ENCODE measurements at regions not wholly inside any gene's neighbourhood (a gene's known extent, or its start where the extent isn't known, plus 50 kb on each side); places are given as distances from the start of the nearest gene placed in this dataset.

DNA sequence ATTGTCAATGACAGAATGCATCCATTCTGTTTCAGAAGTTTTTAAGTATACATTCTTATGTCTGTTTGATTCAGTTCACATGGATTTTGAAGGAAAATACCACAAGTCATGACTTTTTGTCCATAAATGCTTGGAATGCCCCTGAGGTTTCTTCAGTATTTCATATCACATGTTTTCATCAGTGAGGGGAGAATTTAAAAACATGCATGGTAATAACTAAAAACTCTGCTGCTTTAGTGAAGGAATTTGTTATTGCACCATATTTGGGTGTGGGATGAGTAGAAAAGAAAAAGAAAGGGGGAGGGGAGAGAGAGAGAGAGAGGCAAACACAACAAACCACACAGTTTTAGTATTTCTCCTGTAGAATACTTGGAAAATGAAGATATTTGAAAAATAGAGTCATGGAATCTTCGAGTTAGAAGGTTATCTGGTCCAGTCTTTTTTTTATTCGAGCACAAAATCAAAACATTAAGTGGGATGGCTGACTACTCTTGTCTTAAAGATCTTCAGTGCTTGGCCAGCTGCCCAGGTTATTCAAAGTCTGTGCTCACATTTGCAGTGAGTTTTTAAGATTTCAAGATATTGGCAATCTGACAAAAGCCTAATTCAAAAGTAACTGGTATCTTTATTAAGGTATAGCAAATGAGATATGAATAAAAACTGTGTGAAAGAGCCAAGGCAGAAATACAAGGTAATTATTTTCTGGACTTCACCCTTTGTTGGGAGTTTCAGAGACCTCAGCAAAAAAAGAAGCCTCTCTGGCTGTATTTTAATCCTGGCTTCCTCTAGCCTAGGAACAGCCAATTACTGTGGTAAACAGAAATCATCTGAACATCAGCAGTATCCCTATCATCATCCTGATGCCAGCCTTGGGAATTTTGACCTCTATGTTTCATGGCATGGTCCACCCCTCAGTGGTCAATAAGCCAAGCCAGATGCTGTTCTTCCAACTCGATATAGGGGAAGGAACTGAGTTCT lies 687.9 kb upstream of the CITED2 start:
- no peak for DNase-seq (ENCODE audit: low read depth)

DNA sequence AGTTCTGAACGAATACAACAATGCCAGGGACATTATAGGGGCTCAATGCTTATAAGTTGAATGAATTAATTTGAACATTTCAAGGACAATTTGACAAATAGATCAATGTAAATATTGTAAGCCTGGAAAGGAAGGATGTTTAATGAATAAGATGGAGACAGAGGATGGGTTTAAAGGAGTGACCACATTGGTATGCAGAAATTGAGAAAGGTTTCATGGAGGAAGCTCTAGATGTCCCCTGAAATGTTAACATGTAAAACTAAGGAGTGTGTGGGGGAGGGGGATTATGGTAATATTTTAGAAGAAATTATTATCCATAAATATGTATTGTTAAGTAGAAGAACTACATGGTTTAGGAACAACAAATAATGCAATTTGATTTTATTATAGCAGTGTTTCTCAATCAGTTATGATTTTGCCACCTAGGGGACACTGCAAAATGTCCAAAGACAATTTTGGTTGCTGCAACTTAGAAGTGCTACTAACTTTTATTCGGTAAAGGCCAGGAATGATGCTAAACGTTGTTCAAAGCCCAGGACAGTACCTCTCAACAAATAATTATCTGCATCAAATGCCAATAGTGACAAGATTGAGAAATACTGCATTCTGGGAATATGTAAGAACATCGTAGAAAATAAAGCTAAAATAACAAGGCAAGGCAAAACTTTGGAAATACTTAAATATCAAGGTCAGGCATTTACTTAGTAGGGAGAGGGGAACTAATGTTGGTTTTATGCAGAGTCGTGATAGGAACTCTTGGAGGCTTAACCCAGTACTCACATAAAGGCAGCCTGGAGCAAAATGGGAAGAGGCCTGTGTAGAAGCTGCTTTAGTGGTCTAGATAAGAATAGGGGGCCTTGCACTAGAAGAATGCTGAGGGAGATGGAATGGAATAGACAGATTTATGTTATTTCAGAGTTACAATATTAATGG lies 686.9 kb upstream of the CITED2 start:
- no peak for DNase-seq (ENCODE audit: low read depth)

DNA sequence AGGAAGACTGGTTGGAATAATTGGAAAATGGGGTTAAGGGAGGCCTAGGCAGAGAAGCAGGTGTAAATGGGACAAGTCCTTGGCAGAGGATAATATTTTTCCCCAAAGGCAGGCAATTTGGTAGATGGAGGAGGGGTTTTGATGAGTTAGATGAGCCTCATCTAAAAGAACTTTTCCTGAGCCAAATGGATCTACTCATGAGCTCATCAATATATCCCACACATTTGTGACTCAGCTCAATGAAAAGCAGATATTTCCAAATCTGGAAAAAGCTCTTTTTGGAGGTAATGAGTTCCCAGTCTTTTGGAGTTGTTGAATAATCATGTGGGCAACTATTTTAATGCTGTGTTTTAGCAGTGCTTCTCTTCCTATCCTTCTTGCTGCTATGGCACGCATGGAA lies 685.5 kb upstream of the CITED2 start:
- DNase-seq (ENCODE audit: low read depth): no peak

DNA sequence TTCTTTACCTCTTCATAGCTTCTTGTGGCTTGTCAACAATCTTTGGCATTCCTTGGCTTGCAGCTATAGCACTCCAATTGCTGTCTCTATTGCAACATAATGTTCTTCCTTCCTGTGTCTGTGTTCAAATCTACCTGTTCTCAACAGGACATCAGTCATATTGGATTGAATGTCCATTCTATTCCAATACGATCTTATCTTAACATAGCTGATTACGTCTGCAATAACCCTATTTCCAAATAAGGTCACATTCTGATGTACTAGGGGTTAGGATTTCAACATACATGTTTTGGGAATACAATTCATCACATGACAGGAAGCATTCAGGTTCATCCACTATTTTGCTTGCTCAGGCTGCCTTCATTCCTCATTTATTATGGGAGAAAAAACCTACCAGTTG lies 684.4 kb upstream of the CITED2 start:
- no peak for DNase-seq (ENCODE audit: low read depth)

DNA sequence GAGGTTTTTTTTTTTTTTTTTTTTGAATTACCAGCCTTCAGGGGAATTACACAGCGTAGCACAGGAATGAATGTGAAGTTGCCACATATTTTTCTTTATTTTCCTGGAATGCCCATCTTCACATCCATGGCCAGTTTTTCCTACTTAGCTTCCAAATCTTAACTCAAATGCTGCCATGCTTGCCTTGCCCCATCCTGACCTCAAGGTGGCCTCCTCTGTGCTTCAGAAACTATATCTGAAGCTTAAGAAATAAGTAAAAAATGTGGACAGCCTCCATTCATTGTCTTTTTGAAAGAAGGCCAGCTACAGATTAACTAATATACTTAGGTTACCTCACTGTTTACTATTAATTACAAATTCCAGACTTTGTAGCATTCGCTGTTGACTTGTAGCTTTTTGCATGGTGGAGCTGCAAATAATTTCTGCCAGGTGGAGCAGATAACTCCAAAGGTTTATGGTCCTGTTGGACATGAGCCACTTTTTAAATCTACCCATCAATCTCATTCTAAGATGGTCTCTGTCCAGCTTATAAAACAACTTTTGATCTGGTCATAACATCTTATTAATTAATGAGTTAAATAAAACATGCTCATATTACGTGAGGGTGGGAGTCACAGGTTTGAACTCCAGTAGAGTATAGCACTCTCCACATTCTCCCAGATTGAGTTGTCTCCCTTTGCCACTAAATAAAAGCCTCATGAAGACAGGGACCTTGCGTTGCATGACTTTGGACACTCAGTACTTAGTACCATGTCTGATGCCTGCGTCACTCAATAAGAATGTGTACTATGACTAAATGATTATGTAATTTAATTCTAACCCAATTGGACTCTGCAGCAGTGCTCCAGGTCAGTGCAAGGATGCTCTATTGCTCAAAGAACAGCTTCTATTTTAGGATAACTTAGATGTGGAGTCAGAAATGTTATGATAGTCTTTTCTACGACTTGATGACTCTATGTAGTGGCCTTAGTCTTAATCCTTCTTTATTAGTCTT lies 678.6 kb upstream of the CITED2 start:
- DNase-seq (ENCODE audit: low read depth): no peak

DNA sequence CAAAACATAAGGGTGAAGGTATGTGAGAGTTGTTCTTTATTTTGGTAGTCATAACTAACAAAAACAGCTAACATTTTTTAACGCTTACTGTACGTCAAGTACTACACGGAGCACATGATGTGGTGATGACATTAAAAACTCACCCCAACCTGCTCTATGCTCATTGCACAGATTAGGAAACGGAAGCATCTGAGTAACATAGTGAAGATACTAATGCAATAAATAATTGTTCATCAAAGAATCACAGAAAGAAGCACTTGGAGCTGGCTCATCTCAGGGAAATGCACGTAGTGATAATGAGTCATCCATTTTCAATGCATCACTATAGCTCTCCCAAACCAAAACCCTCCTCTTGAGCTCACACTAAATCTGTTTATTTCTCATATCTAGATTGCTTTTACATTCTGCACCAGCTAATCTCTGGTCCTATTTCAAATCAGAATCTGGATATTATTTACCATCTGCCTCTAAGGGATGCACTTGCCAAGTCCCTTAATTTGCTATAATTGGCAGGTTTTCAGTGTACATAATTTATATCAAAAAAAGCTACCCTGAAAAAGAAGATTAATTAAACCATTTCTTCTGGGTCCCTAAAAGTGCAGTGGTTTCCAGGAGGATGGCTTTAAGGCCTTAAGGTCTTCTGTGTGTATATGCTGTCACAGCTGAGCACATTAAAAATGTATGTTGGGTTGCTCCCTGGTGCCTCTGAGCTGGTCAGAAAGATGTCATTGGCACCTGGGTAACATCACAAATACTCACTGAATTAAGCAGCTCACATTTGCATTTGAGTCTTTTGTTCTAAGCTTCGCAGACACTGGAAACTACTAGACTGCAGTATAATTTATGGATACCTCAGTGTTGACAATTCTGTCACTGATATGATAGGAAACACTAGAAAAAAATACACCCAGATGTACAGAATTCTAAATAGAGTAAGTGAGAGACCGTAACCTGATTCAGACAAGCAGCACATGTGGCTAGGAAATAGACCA lies 677.4 kb upstream of the CITED2 start:
- no peak for DNase-seq (ENCODE audit: low read depth)

DNA sequence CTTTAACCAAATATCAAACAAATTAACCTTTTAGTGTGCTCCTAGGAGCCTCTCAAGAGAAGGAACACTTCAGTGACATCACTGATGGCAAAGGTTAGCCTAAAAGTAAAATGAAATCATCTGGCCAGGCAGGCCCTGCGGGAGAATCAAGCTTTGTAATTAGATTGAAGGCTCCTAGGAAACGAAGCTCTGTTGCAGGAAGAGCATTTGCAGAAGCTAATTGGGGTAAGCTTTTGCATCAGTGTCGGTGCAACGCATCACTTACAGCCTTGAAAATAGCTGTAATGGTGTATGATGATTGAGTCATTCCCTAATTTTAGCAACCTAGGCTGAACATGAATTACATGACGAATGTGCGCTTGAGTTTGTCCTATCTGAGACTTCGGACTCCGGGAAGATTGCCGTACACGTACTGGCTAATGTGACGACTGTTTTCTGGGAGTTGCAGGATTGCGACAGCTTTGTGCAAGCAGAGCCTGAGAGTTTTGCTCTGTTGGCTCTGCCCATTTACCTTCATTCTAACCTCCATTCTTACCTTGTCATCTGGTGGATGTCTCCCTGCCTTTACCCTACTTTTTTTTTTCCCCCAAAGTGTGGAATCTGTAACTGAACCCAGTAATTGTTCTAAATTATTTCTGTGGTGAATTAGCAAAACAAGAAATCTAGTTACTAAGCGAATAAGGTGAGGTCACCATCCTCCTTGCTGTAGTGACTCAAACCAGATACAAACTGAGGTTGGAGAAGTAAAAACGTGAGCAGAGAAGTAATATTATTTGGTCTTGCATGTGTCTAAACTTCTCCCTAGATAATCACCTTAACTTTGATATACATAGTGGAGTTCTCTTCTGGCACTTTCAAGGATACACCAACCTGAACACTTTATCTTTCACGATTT lies 675.9 kb upstream of the CITED2 start:
- no peak for DNase-seq (ENCODE audit: low read depth)

DNA sequence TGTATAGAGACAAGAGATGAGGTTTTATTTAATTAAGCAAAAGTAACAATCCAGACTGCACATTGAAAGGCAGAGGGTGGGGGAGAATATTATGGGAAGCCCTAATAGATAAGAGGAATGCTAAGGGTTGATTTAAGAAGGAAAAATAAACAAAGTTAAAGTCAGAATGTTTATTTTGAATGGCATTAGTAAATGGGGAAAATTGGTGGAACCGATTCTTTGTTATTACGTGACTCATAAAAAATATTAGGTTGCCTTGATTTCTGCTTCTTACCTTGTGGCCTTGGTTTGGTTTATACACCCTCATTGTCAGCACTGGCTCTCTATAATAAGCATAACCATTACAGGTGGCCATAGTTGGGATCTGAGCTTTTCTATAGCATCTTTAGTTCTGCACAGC lies 674.8 kb upstream of the CITED2 start:
- no peak for DNase-seq (ENCODE audit: low read depth)

DNA sequence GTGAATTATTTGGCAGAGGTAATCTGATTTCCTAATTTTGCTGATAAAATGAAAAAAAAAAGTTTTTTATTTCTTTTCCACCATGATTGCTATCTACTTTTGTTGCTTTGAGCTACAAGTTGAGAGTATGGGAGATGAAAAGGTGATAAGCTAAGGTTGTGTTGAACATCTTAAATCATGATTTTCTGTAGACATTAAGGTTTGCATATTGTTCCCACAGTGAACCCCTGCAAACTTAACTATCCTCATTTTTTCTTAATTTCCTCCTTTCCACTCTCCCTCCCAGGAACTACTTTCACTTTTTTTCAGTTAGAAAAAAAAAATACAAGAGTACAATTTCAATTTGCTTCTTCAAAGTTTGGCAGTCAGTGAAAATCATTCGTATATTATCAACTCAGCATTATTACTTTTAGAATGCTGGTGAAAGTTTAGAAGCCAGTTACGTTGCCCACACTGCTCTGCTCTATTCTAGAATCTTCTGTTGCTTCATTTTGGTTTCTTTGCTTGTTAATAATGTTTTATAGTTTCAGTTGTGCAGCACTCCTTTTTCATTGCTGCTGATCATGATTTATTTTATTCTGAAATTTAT lies 673.8 kb upstream of the CITED2 start:
- DNase-seq (ENCODE audit: low read depth): no peak

DNA sequence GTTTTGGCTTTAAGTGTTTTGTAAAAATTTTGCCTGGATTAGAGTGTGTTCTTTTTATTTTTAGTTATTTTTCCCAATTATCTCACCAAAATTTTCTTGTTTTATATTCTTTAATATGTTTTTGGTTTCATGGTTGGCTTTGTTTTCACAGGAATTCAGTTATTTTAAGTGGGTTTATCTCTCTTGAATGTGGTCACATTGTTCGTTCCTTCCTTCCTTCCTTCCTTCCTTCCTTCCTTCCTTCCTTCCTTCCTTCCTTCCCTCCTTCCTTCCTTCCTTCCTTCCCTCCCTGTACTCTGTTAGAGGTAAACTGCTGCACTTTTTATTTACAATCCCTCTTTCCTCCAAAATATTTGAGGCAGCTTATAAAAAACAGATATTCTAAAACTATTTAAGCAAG lies 672.9 kb upstream of the CITED2 start:
- DNase-seq (ENCODE audit: low read depth): no peak

DNA sequence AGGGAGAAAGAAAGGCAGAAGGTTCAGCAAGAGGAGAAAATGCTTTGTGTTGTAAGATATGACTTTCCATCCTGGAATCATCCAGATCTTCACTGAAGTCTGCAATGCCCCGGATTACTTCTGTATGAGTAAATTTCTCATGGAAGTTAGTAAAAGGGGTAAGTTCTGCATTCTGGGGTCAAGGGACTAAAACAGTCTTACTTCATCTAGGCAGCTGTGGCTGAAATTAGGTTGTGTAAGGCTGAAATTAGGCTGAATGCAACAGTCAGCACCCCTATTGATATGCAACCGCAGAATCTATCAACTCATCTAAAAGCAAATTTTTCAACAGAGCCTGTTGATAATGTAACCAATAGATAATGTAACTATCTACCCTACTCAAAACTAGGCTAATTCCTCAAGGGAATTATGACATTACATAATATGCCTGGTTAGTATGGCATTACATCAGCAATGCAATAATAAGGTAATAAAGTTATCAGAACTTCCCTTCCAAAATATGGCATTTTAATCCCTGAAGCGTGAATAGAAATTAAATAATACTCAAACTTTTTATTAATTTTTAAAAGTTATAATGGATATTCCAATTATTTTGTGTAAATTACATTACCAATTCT lies 671.7 kb upstream of the CITED2 start:
- no peak for DNase-seq (ENCODE audit: low read depth)

DNA sequence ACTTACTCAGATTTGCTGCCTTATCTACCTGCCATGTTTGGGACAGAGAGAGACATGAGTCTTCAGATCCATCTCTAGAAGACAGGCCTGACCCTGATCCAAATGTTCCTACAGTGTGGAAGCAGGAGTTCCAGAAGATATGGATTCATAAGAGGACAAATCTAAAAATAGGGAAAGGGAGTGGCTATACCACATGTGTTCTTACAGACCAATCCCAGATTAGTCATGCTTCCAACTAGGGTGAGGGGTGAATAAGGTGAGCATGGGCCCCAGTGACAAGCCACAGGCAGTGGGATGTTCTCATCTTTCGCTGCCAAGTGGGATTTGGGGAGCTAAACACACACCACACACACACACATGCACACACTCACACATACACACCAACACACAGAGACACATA lies 670.7 kb upstream of the CITED2 start:
- no peak for DNase-seq (ENCODE audit: low read depth)

DNA sequence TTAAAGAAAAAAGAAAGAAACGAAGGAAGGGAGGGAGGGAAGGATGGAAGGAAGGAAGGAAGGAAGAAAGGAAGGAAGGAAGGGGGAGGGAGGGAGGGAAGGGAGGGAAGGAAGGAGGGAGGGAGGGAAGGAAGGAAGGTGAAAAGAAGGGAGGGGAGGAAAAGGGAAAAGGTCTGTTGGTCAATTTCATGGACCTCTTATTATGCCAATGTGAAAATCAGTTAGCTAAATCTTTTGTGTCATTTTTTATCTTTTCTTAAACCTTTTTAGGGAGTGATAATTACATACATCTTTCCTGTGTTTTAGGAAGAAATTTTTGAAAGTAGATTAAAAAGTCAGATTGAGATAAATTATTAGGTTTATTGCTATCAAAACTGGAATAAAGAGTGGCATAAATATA lies 670.2 kb upstream of the CITED2 start:
- no peak for DNase-seq (ENCODE audit: low read depth)

DNA sequence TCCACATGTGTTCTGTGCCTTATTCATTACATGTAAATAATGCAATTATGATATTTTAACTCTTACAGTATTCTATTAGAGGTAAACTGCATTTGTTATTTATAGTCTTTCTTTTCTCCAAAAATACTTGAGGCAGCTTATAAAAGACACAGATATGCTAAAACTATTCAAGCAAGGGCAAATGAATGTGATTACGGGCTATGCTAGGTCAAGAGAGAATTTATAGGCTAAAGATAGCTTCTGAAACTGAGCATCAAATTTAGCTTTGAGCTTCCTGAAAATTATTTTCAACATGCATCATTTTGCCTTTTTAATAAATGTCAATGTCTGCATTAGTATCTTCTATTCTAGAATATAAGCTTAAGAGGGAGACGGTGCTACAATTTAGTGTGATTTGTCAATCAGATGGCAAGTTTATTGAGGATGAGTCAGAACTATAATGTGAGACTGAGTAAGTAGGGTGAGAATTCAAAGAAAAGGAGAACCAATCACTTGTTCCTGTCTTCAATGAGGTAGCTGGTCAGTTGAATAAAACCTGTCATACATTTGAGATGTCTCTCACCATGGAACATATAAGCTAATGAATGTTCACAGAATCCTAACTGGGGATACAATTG lies 669.4 kb upstream of the CITED2 start:
- no peak for DNase-seq (ENCODE audit: low read depth)

DNA sequence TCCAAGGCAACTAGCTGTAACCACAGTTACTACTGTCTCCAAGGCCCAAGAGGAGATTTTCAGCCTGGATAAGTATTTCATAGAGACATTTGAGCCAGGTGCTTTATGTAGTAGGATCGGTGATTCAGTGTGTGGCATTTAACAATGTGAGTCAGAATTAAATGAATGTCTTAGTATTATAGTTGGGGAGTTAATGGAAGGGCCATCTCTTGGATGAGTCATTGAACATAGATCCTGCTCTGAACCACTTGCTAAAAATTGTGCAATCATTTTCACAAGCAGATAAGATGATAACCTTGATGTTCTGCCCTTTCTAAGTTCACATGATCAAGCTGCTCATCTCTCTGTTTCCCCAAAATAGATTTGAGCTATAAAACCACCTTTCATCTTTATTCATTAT lies 668.9 kb upstream of the CITED2 start:
- DNase-seq (ENCODE audit: low read depth): no peak

DNA sequence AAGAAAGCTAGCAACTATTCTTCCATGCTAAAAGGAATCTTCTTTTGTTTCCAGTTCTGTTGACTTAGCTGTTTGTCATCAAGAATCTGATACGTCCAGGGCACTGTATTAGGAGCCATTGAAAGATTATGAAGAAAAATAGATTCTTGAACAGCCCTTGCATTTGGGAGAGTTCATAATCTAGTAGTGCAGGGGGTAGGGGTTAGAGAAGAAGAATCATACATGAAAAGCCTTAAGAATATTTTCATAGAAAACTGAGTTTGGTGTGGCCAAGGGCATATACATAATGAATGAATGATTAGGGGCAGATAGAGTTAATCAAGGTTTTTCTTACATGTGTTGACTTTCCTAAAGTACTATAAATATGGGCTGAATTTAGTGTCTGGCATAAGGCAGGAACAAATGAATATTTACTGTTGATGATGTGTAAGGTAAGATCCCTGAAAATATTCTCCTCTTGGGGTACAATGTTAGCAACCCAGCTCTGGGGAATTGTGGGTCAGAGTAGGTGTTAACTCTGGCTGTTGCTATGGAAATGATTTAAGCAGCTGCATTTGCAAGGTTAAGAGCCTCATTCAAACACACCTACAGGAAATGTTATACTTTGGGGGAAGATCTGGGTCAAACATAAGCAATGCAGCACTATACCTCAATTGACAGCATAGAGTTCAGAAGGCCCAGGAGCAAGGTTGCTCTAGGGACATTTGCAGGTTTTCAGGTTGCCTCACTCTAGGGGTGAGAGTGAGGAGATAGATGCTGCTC lies 667.3 kb upstream of the CITED2 start:
- no peak for DNase-seq (ENCODE audit: low read depth)

DNA sequence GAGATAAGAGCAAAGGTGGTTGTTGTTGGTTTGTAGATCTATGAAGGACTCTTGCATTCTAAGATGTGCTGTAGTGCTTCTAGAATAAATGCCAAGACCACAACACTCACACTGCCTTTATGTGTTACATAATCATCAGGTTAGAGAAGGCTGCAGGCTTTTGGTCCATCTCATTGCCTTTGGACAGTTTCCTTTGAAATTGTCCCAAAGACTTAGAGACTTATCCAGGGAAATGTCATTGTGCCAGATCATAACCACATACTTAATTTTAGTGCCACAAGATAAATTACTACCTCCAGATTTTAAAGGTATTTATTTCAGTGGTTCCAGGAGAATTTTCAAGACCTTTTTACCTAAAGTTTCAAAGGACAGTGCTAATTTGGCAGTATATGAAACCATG lies 666.6 kb upstream of the CITED2 start:
- DNase-seq (ENCODE audit: low read depth): no peak

Data from T-helper 22 cell (primary cell).